ENCODE measurements at regions not wholly inside any gene's neighbourhood (a gene's known extent, or its start where the extent isn't known, plus 50 kb on each side); places are given as distances from the start of the nearest gene placed in this dataset.
"Not testable (repeated sequence)": the region's sequence is repeated elsewhere in the genome, so short reads cannot be mapped to it uniquely, and the experiment has no call there.

- TF ChIP-seq POLR2A, POLR2AphosphoS5 (IDR thresholded peaks at IDR 0.05; ENCODE audit: low read depth, low read length): not testable (repeated sequence)
Observed at GRCh38 chr7:29709002-29709401, 97.3 kb upstream of the WIPF3 start.
